ENCODE measurements at regions not wholly inside any gene's neighbourhood (a gene's known extent, or its start where the extent isn't known, plus 50 kb on each side); places are given as distances from the start of the nearest gene placed in this dataset.
"Not testable (repeated sequence)": the region's sequence is repeated elsewhere in the genome, so short reads cannot be mapped to it uniquely, and the experiment has no call there.

DNA sequence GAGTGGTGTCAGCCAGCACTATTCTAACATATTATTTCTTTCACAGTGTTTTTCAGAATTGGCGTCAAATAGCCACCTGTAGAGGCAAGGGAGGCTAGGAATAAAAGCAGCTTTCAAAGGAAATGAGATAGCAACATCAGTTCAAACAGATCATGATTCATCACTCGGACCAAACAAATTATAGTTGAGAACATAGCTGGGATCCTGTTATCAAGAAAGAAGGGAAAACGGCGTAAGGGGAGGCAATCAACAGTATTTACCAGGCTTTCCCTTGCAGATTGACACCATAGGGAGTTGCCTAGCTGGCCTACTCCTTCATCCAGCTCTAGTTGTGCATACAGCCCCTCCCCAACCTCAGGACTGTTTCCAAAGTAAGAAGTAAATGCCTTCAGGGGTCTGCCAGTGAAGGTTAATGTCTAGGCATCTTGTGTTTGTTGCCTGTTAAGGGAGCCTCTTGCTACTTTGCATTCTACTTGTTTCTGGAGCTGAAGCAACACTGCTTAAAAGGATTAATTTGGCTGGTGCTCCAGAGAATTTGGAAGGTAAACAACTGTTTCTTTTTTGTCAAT, 286.5 kb downstream of the NSUN3 start:
- no peak for DNase-seq

DNA sequence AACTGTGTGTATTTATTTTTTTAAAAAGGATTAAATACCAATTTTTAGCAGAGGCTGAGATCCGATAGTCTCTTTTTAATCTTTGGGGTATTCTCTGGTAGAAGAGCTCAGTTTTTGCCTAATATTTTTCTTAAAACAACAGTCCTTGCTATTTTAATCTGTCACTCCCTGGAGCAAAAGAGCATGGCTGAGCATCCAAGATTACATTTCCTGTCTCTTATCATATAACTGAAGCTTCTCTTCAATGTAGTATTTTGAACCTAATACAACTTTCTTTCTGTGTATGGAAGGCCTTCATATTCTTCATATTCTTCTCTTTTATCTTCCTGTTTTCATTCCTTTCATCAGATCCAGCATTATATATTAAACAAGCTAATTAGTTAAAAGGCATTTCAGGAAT, 293.7 kb downstream of the NSUN3 start:
- no peak for DNase-seq

DNA sequence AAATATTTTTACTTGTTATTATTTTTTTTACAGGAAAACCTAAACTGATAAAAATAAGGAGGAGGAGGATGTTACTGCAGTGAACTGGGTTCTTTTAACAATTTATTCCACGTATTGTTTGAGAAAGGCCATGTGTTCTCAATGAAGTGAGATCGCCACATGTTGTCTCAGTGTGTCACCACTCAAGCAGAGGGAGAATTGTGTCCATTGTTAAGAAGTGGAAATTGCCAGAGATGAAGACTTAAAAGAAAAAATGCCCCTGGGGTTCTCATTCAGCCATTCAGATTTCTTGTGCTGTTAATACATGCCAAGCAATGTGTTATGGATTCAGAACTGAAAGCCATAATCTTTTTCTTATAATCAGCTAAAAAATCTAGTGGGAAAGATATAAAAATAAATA, 297.1 kb downstream of the NSUN3 start:
- no peak for DNase-seq

- no peak for DNase-seq
Observed at GRCh38 chr3:94360987-94361386, 298.1 kb downstream of the NSUN3 start.

DNA sequence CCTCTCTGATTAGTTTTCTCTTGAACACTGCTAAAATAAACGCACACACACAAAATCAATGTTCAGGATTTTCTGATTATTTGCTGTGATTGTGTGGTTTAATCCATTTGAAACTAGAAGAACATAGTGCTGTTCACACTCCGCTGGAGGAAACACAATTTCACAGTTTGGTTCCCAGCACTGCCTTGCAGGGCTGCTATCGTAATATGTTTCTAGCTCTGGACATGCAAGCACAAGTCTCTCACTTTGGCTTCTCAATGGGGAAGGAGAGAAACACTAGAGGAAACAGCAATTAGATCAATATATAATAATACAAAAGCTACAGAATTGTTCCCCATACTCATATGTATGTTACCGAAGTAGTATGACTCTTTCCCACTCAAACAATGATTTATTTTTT, 299.5 kb downstream of the NSUN3 start:
- DNase-seq, result no peak

DNA sequence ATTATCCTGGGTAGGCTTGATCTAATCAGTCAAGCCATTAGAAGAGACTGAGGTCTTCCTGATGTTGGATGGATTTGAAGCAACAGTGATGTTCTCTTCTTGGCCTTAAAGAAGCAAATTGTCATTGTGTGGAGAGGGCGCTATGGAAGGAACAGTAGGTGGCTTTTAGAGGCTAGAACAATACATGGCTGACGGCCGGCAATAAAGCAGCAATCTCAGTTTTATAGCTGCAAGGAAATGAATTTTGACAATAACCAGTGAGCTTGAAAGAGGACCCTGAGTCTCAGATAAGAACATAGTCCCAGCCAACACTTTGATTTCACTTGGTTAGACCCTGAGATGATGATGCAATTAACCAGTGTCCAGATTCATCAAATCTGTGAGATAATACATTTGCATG, 302.1 kb downstream of the NSUN3 start:
- DNase-seq, result no peak

DNA sequence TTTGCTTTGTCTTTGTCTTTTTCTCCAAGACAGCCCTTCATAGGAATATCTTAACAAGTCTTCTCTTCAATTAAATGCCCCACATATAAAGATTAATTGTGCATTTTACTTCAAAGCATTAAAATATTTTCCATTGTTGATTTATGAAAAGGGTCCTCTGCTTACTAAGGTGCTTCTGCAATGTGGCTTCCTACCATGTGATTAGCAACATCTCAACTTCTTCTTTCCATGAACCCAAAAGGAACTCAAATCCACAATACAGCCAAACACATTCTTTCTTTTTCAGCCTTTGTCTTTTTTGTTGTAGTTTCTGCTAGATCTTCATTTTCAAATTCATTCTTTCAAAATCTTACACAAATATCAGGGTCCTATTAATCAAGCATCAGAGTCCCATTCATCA, 309.2 kb downstream of the NSUN3 start:
- no peak for DNase-seq

- no peak for DNase-seq
Observed at GRCh38 chr3:94373456-94373855, 310.6 kb downstream of the NSUN3 start.

DNA sequence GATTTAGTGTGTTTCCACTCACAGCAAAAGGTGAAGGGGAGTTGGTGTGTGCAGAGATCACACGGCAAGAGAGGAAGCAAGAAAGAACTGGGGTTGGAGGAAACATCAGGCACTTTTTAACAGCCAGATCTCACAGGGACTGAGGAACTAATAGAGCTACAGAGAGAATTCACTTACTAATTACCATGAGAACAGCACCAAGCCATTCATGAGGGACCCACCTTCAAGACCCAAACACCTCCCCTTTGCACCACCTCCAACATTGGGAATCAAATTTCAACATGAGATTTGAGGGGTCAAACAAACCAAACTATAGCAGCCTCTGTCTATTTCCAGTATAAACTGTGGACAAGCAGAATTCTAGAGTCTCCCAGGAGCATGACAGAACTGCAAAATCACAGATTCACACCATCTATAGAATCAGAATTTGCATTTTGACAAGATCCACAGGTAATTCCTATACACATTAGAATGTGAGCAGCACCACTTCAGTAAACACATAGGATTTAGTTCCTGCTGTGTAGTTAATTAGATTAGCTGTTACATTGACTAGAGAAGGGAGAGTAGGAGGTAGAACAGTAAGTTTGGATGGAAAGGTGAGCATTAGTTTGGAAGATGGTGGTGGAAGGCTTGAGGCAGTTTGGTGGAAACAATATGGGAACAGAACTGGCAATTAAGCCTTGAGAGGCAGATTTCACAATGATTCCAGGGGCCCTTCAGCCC, 311.7 kb downstream of the NSUN3 start:
- no peak for DNase-seq

DNA sequence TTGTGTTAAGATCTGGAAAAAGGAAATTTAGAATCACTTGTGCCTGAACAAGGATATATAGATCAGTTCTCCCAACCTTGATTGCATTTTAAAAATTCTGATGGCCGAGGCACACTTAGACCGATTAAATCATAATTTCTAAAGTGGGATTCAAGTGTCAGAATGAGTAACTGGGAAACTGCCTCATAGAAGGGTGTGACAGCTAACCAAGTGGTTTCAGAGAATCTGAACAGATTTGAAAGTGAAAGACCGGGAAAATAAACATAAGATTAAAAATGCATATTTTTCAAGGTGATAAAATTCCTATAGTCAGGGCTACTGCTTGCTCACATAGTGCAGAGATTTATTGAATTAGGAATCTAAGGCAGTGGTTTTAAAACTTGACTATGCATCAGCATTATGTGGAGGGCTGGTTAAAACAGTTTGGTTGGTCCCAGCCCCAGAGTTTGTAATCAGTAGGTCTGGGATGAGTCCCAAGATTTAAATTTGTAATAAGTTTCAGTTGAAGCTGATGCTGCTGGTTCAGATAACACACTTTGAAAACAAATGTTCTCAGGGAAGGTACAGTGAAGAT, 314.3 kb downstream of the NSUN3 start:
- DNase-seq, result not testable (repeated sequence)

GRCh38 chr3:94377863-94378262, 315.0 kb downstream of the NSUN3 start:
- not testable (repeated sequence) for DNase-seq

- DNase-seq, result no peak
Observed at GRCh38 chr3:94378322-94378721, 315.5 kb downstream of the NSUN3 start.

GRCh38 chr3:94379264-94379663, 316.4 kb downstream of the NSUN3 start:
- no peak for DNase-seq

GRCh38 chr3:94394885-94395284, 332.0 kb downstream of the NSUN3 start:
- no peak for DNase-seq

DNA sequence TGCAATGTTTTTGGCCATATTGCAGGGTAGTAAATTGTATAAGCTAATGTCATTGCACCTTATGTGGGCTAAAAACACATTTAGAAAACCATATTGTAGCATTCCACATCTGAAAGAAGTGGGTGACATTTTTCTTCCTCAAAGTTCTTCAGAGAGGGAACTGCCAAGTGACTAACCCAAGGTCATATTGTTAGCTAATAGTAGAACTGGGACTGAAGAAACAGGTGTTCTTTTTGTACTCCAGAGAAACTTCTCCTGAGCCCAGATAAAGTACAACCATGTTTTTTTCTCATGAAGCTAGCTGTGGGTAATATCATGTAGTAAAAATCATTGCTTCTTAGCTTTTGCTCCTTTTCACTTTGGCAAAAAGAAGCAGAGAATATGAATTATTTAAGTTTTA, 333.0 kb downstream of the NSUN3 start:
- no peak for DNase-seq

DNA sequence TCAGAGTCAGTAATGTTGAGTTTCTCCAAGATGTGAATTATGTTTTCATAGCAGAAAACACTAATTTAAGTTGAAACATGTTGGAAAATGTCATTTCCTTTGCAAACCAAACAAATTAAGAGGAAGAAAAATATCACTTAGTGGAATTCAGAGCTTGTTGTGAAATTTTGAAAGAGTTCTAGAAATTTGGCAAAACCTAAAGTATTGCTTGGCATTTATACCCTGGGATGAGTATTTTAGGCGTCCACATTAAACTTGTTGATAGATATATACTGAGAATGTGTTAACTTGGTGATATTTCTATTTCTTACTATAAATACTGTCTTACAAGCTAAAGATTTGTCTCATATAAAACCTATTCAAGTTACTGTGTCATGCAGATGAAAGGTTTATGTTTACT, 335.2 kb downstream of the NSUN3 start:
- no peak for DNase-seq

GRCh38 chr3:94401466-94401865, 338.6 kb downstream of the NSUN3 start:
- no peak for DNase-seq

DNA sequence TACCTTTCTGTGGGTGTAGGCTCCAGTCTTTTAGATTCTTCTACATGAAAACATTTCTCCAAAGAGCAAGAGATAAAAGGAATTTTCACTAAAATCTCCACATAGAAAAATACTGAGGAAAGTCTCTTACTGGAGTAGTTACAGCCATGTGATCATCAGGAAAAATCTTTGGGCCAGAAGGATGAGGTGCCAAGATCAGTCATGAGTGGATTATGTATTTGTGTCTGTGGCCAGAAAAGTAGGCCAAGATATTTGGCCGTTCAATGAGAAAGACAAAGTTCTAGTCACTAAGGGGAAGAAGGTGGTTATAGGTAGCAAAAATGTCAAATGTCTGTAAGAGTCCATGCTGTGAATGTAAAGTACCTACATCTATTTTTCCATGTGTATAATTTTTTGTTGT, 339.3 kb downstream of the NSUN3 start:
- no peak for DNase-seq

- no peak for DNase-seq
Observed at GRCh38 chr3:94405258-94406035, 342.6 kb downstream of the NSUN3 start.

DNA sequence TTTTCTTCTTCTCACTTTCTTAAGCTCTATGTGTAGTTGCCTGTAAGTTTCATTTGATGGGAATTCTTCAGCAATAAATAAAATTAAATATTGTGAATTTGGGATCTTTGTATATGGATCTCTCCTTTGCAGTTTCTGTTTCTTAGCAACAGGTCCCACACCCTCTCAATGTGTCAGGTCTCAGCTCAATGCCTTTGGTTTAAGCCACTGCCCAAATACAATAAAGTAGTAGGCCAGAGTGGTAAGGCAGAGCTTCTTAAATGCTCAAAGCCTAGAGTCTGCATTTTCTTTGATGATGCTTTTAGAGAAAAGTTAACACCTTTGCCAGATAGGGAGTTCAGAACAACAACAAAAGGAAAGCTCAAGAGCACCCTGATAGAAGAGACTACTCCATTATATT, 343.7 kb downstream of the NSUN3 start:
- DNase-seq, result no peak

DNA sequence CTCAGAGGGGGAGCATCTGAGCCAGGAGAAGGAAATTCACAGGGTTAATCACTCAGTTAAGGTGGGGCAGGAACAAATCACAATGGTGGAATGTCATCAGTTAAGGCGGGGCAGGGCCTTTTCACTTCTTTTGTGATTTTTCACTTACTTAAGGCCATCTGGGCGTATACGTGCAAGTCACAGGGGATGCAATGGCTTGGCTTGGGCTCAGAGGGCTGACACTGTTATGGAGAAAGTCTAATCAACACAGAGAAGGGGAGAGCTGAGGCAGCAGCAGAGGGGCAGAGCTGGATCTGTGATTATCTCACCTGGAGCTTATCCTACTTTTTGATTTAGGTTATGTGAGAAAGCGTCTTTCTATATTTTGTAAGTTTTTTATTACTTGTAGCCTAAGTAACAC, 350.1 kb downstream of the NSUN3 start:
- not testable (repeated sequence) for DNase-seq

- DNase-seq, result no peak
Observed at GRCh38 chr3:94413336-94414108, 350.7 kb downstream of the NSUN3 start.

DNA sequence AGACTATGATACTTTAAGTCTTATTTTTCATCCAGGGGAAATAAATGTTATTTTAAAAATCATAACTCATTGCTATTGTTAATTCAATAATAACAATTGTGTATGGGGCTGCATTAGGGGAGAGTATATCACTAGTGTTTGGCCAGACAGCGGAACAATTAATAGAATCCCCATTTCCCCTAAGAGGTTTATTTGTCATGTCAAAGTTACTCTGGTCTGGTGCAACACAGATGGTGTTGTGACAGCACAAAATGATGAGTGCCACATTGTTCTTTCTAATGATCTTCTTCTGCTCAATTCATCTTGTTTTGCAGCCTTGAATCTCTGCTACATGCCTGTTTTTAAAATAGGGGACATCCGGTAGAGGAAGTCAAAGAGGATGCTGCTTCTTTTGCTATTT, 351.6 kb downstream of the NSUN3 start:
- no peak for DNase-seq

Data from stimulated activated CD4-positive, alpha-beta T cell treated with anti-CD3 and anti-CD28 coated beads, Interleukin-1b, Interleukin-23, amount 100 ng/mL, for 48 hours (primary cell).